ENCODE measurements at regions not wholly inside any gene's neighbourhood (a gene's known extent, or its start where the extent isn't known, plus 50 kb on each side); places are given as distances from the start of the nearest gene placed in this dataset.
"Not testable (repeated sequence)": the region's sequence is repeated elsewhere in the genome, so short reads cannot be mapped to it uniquely, and the experiment has no call there.

GRCh38 chr11:38700111-38700510, 2102.1 kb upstream of the RAG2 start:
- no peak for TF ChIP-seq CTCF (IDR thresholded peaks at IDR 0.05; ENCODE audit: extremely low read depth, insufficient read depth, missing control alignments)
- DNase-seq (ENCODE audit: low spot score) = no peak

GRCh38 chr11:38693306-38693705, 2095.3 kb upstream of the RAG2 start:
- TF ChIP-seq CTCF (IDR thresholded peaks at IDR 0.05; ENCODE audit: extremely low read depth, insufficient read depth, missing control alignments) = no peak
- no peak for DNase-seq (ENCODE audit: low spot score)
- in situ Hi-C loops (cut with MboI; ENCODE audit: low pct_unique_long_range_greater_than_20kb, low sequenced_read_pairs, unreplicated experiment) = no loop called here

More at GRCh38 chr11:38700111-38700510, 2102.1 kb upstream of the RAG2 start:
- in situ Hi-C loops (cut with MboI; ENCODE audit: low pct_unique_long_range_greater_than_20kb, low sequenced_read_pairs, unreplicated experiment) = no loop called here

GRCh38 chr11:38690211-38690610, 2092.2 kb upstream of the RAG2 start:
- not testable (repeated sequence) for DNase-seq (ENCODE audit: low spot score)

GRCh38 chr11:38687008-38687407, 2089.0 kb upstream of the RAG2 start:
- DNase-seq (ENCODE audit: low spot score) = no peak
- no peak for TF ChIP-seq CTCF (IDR thresholded peaks at IDR 0.05; ENCODE audit: extremely low read depth, insufficient read depth, missing control alignments)
- in situ Hi-C loops (cut with MboI; ENCODE audit: low pct_unique_long_range_greater_than_20kb, low sequenced_read_pairs, unreplicated experiment) = no loop called here

More at GRCh38 chr11:38690211-38690610, 2092.2 kb upstream of the RAG2 start:
- in situ Hi-C loops (cut with MboI; ENCODE audit: low pct_unique_long_range_greater_than_20kb, low sequenced_read_pairs, unreplicated experiment) = not testable (repeated sequence)

GRCh38 chr11:38683484-38683883, 2085.4 kb upstream of the RAG2 start:
- no peak for TF ChIP-seq CTCF (IDR thresholded peaks at IDR 0.05; ENCODE audit: extremely low read depth, insufficient read depth, missing control alignments)
- no peak for DNase-seq (ENCODE audit: low spot score)
- in situ Hi-C loops (cut with MboI; ENCODE audit: low pct_unique_long_range_greater_than_20kb, low sequenced_read_pairs, unreplicated experiment) = no loop called here

- DNase-seq (ENCODE audit: low spot score) = no peak
- in situ Hi-C loops (cut with MboI; ENCODE audit: low pct_unique_long_range_greater_than_20kb, low sequenced_read_pairs, unreplicated experiment) = no loop called here
- no peak for TF ChIP-seq CTCF (IDR thresholded peaks at IDR 0.05; ENCODE audit: extremely low read depth, insufficient read depth, missing control alignments)
These were observed 2082.7 kb upstream of the RAG2 start for GRCh38 chr11:38680746-38681145.

- no peak for TF ChIP-seq CTCF (IDR thresholded peaks at IDR 0.05; ENCODE audit: extremely low read depth, insufficient read depth, missing control alignments)
- in situ Hi-C loops (cut with MboI; ENCODE audit: low pct_unique_long_range_greater_than_20kb, low sequenced_read_pairs, unreplicated experiment) = no loop called here
- DNase-seq (ENCODE audit: low spot score) = no peak
These were observed 2082.1 kb upstream of the RAG2 start for GRCh38 chr11:38680166-38680565.
